HepG2 (cell line): ENCODE measurements at regions not wholly inside any gene's neighbourhood (a gene's known extent, or its start where the extent isn't known, plus 50 kb on each side); places are given as distances from the start of the nearest gene placed in this dataset.

Source experiments
- ATAC-seq: fragments of 200-7000 bp; cut with Tn5 transposase; 3 replicates; pipeline ENCODE4 v1.9.1; 2020; ENCODE audit warnings: mild to moderate bottlenecking, moderate library complexity
- BruUV-seq: library from RNA; stranded (reverse); fragments of 400-500 nt; replicated peaks from 2 replicates; lab custom pipeline; 2021; lab: Mats Ljungman, UMichigan
- CTCF ChIA-PET: fragments of 300-600 bp; formaldehyde crosslinking; extraction: SDS; loops from one replicate; lab custom pipeline; 2021; ENCODE audit warnings: low total read pairs, inconsistent platforms, low intra/inter-chr PET ratio; lab: Yijun Ruan, JAX
- POLR2A ChIA-PET: fragments of 350-600 bp; sonication (Branson Sonifier 250); formaldehyde crosslinking; loops from one replicate; lab custom pipeline; 2020; ENCODE audit warnings: antibody characterized with exemption, inconsistent platforms; lab: Yijun Ruan, JAX
- DNase-seq: peaks from one replicate; pipeline ENCODE4 v3.0.0-alpha.2; 2015; ENCODE audit warnings: low spot score
- FAIRE-seq: peaks from 3 replicates; lab custom pipeline; 2011; peaks lifted over from hg19 to GRCh38; lab: Jason Lieb, UNC
- H2AFZ ChIP-seq: one replicate; pipeline ENCODE4 v1.6.1; 2011; ENCODE audit warnings: low read length, inconsistent platforms
- H3K27ac ChIP-seq: fragments of 300-600 bp; 3 replicates; pipeline ENCODE4 v1.8.0; 2011; ENCODE audit warnings: mixed run types, mild to moderate bottlenecking, mixed read lengths, low read length, inconsistent platforms; ENCODE audit not compliant: insufficient read depth; ENCODE audit errors: extremely low read length
- H3K27me3 ChIP-seq, 2 experiments: fragments of 200-600 bp in 1 of 2; 2 replicates in 1 of 2; 3 replicates in 1 of 2; pipeline versions ENCODE4 v1.6.0 to v1.8.0; 2011; ENCODE audit warnings: low read length in 2 of 2, mild to moderate bottlenecking in 2 of 2, moderate library complexity in 2 of 2, inconsistent platforms in 1 of 2; ENCODE audit not compliant: insufficient read depth in 2 of 2, control insufficient read depth in 1 of 2
- H3K36me3 ChIP-seq, 2 experiments: fragments of 200-600 bp in 1 of 2; replicated peaks in 1 of 2; 2 replicates in 1 of 2; 3 replicates in 1 of 2; pipeline versions ENCODE4 v1.5.1 to v1.8.0; 2011; ENCODE audit warnings: low read length in 2 of 2, inconsistent platforms in 1 of 2; ENCODE audit not compliant: insufficient read depth in 2 of 2, control insufficient read depth in 1 of 2
- H3K4me1 ChIP-seq: 2 replicates; pipeline ENCODE4 v1.5.1; 2012; ENCODE audit warnings: low read length, inconsistent platforms; ENCODE audit not compliant: insufficient read depth
- H3K4me2 ChIP-seq: 2 replicates; pipeline ENCODE4 v1.6.0; 2011; ENCODE audit warnings: low read depth, low read length, inconsistent platforms
- H3K4me3 ChIP-seq, 3 experiments: fragments of 200-600 bp in 1 of 3; sonication (generic), shearing (Covaris generic) in 1 of 3; replicated peaks in 1 of 3; 2 replicates each; pipeline ENCODE4 v1.5.1; 2011 to 2016; ENCODE audit warnings: low read length in 3 of 3, inconsistent platforms in 2 of 3, low read depth in 2 of 3, mild to moderate bottlenecking in 2 of 3, control low read depth in 1 of 3, mixed read lengths in 1 of 3; ENCODE audit not compliant: insufficient read depth in 1 of 3
- H3K79me2 ChIP-seq: one replicate; pipeline ENCODE4 v1.6.1; 2011; ENCODE audit warnings: low read length, inconsistent platforms; ENCODE audit not compliant: insufficient read depth
- H3K9ac ChIP-seq: 2 replicates; pipeline ENCODE4 v1.6.0; 2011; ENCODE audit warnings: mild to moderate bottlenecking, low read depth, low read length, inconsistent platforms; ENCODE audit not compliant: insufficient read depth
- H3K9me3 ChIP-seq: 2 replicates; pipeline ENCODE4 v1.5.1; 2012; ENCODE audit warnings: mild to moderate bottlenecking, low read length
- H4K20me1 ChIP-seq: 2 replicates; pipeline ENCODE4 v1.6.0; 2011; ENCODE audit warnings: inconsistent platforms, mild to moderate bottlenecking, low read length, moderate library complexity; ENCODE audit not compliant: insufficient read depth
- ARID4A ChIP-seq: sonication (generic); formaldehyde crosslinking; IDR thresholded peaks from 2 replicates; pipeline ENCODE4 v1.5.0; 2020; ENCODE audit warnings: mild to moderate bottlenecking, missing genetic modification reagents, borderline replicate concordance
- BCL6 ChIP-seq: IDR thresholded peaks from 2 replicates; pipeline ENCODE4 v1.6.1; 2016; ENCODE audit warnings: missing genetic modification reagents, missing compliant biosample characterization
- CHCHD3 ChIP-seq: sonication (generic); formaldehyde crosslinking; IDR thresholded peaks from 2 replicates; pipeline ENCODE4 v1.8.0; 2022; ENCODE audit warnings: mild to moderate bottlenecking, missing genetic modification reagents, moderate library complexity
- ELF3 ChIP-seq: IDR thresholded peaks from 2 replicates; pipeline ENCODE4 v1.6.1; 2016; ENCODE audit warnings: missing genetic modification reagents, missing compliant biosample characterization
- GTF3A ChIP-seq: sonication (generic); formaldehyde crosslinking; conservative IDR thresholded peaks from 2 replicates; pipeline ENCODE4 v1.4.0; 2020; ENCODE audit warnings: mild to moderate bottlenecking, missing genetic modification reagents
- HNF4A ChIP-seq: sonication (generic); formaldehyde crosslinking; IDR thresholded peaks from 2 replicates; pipeline ENCODE4 v1.4.0; 2020; ENCODE audit warnings: missing genetic modification reagents
- HOXA3 ChIP-seq: sonication (generic); formaldehyde crosslinking; IDR thresholded peaks from 2 replicates; pipeline ENCODE4 v1.5.0; 2020; ENCODE audit warnings: missing genetic modification reagents
- HOXD1 ChIP-seq: sonication (generic); formaldehyde crosslinking; IDR thresholded peaks from 2 replicates; pipeline ENCODE4 v1.5.0; 2020; ENCODE audit warnings: missing genetic modification reagents
- MEIS1 ChIP-seq: sonication (generic); formaldehyde crosslinking; IDR thresholded peaks from 2 replicates; pipeline ENCODE4 v1.9.0; 2021; ENCODE audit warnings: mild to moderate bottlenecking, missing genetic modification reagents, moderate library complexity, borderline replicate concordance
- RAD51 ChIP-seq: fragments of 450-650 bp; IDR thresholded peaks from 2 replicates; pipeline ENCODE4 v1.6.1; 2016; ENCODE audit warnings: borderline replicate concordance
- SOX13 ChIP-seq, 3 experiments: fragments of 450-650 bp in 1 of 3; sonication (generic) in 1 of 3; formaldehyde crosslinking in 1 of 3; IDR thresholded peaks in 2 of 3; conservative IDR thresholded peaks in 1 of 3; 2 replicates each; pipeline versions ENCODE4 v1.5.0 to v1.6.1; 2016 to 2020; ENCODE audit warnings: antibody characterized with exemption in 1 of 3, mild to moderate bottlenecking in 1 of 3, missing compliant biosample characterization in 1 of 3, missing genetic modification reagents in 1 of 3, moderate library complexity in 1 of 3
- TRIM24 ChIP-seq: sonication (generic); formaldehyde crosslinking; IDR thresholded peaks from 2 replicates; pipeline ENCODE4 v1.8.0; 2022; ENCODE audit warnings: mild to moderate bottlenecking, missing genetic modification reagents
- ZFP1 ChIP-seq: IDR thresholded peaks from 2 replicates; pipeline ENCODE4 v1.6.1; 2016
- ZMYM2 ChIP-seq: sonication (generic); formaldehyde crosslinking; IDR thresholded peaks from 2 replicates; pipeline ENCODE4 v1.8.0; 2022; ENCODE audit warnings: mild to moderate bottlenecking, missing genetic modification reagents
- ZNF143 ChIP-seq: sonication (generic); formaldehyde crosslinking; IDR thresholded peaks from 2 replicates; pipeline ENCODE4 v1.4.0; 2020; ENCODE audit warnings: missing genetic modification reagents
- ZNF747 ChIP-seq: sonication (generic); formaldehyde crosslinking; IDR thresholded peaks from 2 replicates; pipeline ENCODE4 v1.8.1; 2023; ENCODE audit warnings: missing genetic modification reagents, mild to moderate bottlenecking, borderline replicate concordance
- WGBS: methylation state at CpG from one replicate; pipeline ENCODE4 v1.1.6; 2017; ENCODE audit warnings: low lambda C conversion rate; 5-methylcytosine and 5-hydroxymethylcytosine counted together
- in situ Hi-C: cut with HindIII; loops from 2 replicates; pipeline ENCODE4 v1.10.0; 2017; ENCODE audit warnings: low pct_unique_long_range_greater_than_20kb; ENCODE audit not compliant: extremely low pct_ligation_motif_present
- intact Hi-C: fragments of 100-400 bp; cut with micrococcal nuclease; formaldehyde crosslinking; loops from one replicate; pipeline ENCODE4 v1.10.0; 2022; ENCODE audit not compliant: unreplicated experiment

GRCh38 chr12:124461851-124462623 lies 105.4 kb downstream of the NCOR2 start:
- in situ Hi-C loops, result no loop called here
- no peak overlapping the region for H3K4me3 ChIP-seq
- H3K4me1 ChIP-seq, result no peaks in the 10 kb centered on the region
- BruUV-seq, result no TSS peak
- no peak overlapping the region for H3K27ac ChIP-seq
- CTCF ChIA-PET, result no interaction called here
- H2AFZ ChIP-seq, result no peak overlapping the region
- H3K27me3 ChIP-seq, result no peaks in the 10 kb centered on the region
- FAIRE-seq (no peak), ATAC-seq (no peak), DNase-seq (no peak)
- H3K9me3 ChIP-seq, result no peaks in the 10 kb centered on the region
- peaks cover 11 to 35% of the 10 kb centered on the region in 2 experiments; a peak in 4 of 5 replicates for H3K36me3 ChIP-seq
- H3K9ac ChIP-seq, result no peak overlapping the region
- TF ChIP-seq ZMYM2 (no peak), ELF3 (no peak), ZNF747 (no peak)
- TF ChIP-seq, all 625 proteins: peak for 0
- intact Hi-C loops, result no loop called here
- 97% methylated on average over 20 of the region's 22 CpGs for WGBS
- Histone ChIP-seq H3K79me2 (no peaks in the 10 kb centered on the region), H4K20me1 (peaks cover 6% of the 10 kb centered on the region; the same call in 1 of the 2 replicates), H3K4me2 (no peak overlapping the region)
- POLR2A ChIA-PET, result no interaction called here

DNA sequence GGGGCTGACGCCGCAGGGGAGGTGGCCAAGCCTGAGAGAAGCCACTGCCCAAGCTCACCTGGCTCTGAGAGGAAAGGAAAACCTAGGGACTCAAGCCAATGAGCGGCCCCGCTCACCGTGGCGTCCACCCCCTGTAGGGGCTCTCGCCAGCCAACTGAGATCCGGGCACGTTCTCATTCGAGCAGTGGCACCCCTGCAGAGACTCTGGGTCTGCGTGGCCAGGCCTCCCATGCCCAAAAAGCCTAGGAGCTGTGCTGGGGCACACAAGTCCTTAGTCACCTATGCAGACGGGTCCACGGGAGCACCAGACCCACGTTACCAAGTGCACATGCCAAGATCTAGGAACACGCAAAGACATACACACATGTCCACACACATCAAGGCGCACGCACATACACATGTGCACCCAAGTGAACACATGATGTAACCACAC lies 106.2 kb downstream of the NCOR2 start:
- BruUV-seq, result no TSS peak
- in situ Hi-C loops, result no loop called here
- Histone ChIP-seq H3K27ac (no peak overlapping the region), H4K20me1 (peaks cover 6% of the 10 kb centered on the region; the same call in 1 of the 2 replicates), H3K9ac (no peak overlapping the region), H3K27me3 (no peaks in the 10 kb centered on the region), H3K79me2 (no peaks in the 10 kb centered on the region), H3K4me3 (no peak overlapping the region), H3K4me2 (no peak overlapping the region), H3K36me3 (peaks cover 12 to 33% of the 10 kb centered on the region in 2 experiments; a peak in 4 of 5 replicates), H3K9me3 (no peaks in the 10 kb centered on the region), H2AFZ (no peak overlapping the region), H3K4me1 (no peaks in the 10 kb centered on the region)
- intact Hi-C loops, result no loop called here
- FAIRE-seq (no peak), DNase-seq (no peak), ATAC-seq (no peak)
- CTCF ChIA-PET, result no interaction called here
- POLR2A ChIA-PET, result no interaction called here
- WGBS, result 100% methylated on average over 4 of the region's 17 CpGs
- no peak for TF ChIP-seq HNF4A (CRISPR knock-in tag)
- TF ChIP-seq ZNF143 (CRISPR knock-in tag), result no peak
- no peak for TF ChIP-seq TRIM24 (CRISPR knock-in tag)
- no peak for TF ChIP-seq SOX13 (IDR thresholded peaks at IDR 0.05)
- TF ChIP-seq SOX13 (CRISPR knock-in tag; conservative IDR thresholded peaks at IDR 0.05 in 1 of 2, IDR thresholded peaks at IDR 0.05 in 1 of 2), result no peak
- no peak for TF ChIP-seq MEIS1
- TF ChIP-seq GTF3A (CRISPR knock-in tag), result no peak
- TF ChIP-seq RAD51, result no peak
- TF ChIP-seq ZFP1, result no peak
- no peak for TF ChIP-seq HOXD1
- TF ChIP-seq ARID4A (CRISPR knock-in tag), result no peak
- TF ChIP-seq HOXA3, result no peak
- TF ChIP-seq BCL6 (CRISPR knock-in tag), result no peak
- no peak for TF ChIP-seq CHCHD3
